Activated naive CD4-positive, alpha-beta T cell treated with anti-CD3 and anti-CD28 coated beads, Interleukin-2, amount 50 U/mL, for 72 hours (primary cell): ENCODE measurements at regions not wholly inside any gene's neighbourhood (a gene's known extent, or its start where the extent isn't known, plus 50 kb on each side); places are given as distances from the start of the nearest gene placed in this dataset.
A peak's percentile ranks its signal among the peaks of the same experiment; 100 is the strongest.
"Not testable (repeated sequence)": the region's sequence is repeated elsewhere in the genome, so short reads cannot be mapped to it uniquely, and the experiment has no call there.

Experiments
- ATAC-seq, 2 donors: fragments of 150-1000 bp; cut with Tn5 transposase; 2 replicates each; pipeline ENCODE4 v1.10.0; 2021; ENCODE audit warnings: mild to moderate bottlenecking in 2 of 2, moderate library complexity in 2 of 2
- DNase-seq, 2 donors: peaks; one replicate each; pipeline ENCODE4 v3.0.0; 2021 to 2022; ENCODE audit warnings: low spot score in 2 of 2
- H3K27ac Mint-ChIP-seq, 2 donors: one replicate each; pipeline ENCODE4 v1.8.0; 2022; ENCODE audit warnings: mild to moderate bottlenecking in 2 of 2, mixed read lengths in 2 of 2
- H3K36me3 Mint-ChIP-seq, 2 donors: one replicate each; pipeline ENCODE4 v1.8.0; 2022; ENCODE audit warnings: mixed read lengths in 2 of 2
- H3K9me3 Mint-ChIP-seq, 2 donors: one replicate each; pipeline ENCODE4 v1.8.0; 2022; ENCODE audit warnings: mixed read lengths in 2 of 2

DNA sequence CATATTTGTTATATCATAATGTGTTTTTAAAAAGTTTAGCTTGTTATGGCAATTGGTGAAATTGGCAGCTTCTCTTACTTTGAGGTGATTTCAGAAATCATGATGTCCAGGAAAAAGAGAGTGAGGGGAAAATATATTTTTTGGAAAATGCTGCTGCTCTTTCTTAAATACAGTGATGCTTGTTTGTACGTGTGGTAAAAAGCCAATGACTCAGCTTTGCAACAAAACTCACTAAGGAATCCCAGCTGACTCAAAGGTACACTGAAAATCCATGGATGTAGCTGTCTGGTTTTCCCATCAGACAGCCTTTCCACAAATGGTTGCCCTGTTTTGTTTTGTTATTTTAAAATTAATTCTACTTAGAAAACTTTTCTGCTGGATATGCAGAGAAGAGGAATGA lies 306.4 kb upstream of the PAPPA start:
- H3K9me3 Mint-ChIP-seq, result peaks cover 9% of the 10 kb centered on the region in 2 donors

GRCh38 chr9:115849679-115850412 lies 303.7 kb upstream of the PAPPA start:
- Mint-ChIP-seq H3K27ac (no peak overlapping the region), H3K36me3 (no peaks in the 10 kb centered on the region), H3K9me3 (peaks cover 9% of the 10 kb centered on the region in 2 donors)
- ATAC-seq, result no peak
- DNase-seq, result no peak

More for the DNA sequence above, 306.4 kb upstream of the PAPPA start:
- no peak for DNase-seq
- H3K36me3 Mint-ChIP-seq, result peaks cover 0 to 4% of the 10 kb centered on the region in 2 donors
- no peak overlapping the region for H3K27ac Mint-ChIP-seq
- ATAC-seq, result no peak

GRCh38 chr9:115850548-115851304 lies 302.9 kb upstream of the PAPPA start:
- H3K27ac Mint-ChIP-seq, result no peak overlapping the region
- H3K9me3 Mint-ChIP-seq, result peaks cover 9% of the 10 kb centered on the region in 2 donors

DNA sequence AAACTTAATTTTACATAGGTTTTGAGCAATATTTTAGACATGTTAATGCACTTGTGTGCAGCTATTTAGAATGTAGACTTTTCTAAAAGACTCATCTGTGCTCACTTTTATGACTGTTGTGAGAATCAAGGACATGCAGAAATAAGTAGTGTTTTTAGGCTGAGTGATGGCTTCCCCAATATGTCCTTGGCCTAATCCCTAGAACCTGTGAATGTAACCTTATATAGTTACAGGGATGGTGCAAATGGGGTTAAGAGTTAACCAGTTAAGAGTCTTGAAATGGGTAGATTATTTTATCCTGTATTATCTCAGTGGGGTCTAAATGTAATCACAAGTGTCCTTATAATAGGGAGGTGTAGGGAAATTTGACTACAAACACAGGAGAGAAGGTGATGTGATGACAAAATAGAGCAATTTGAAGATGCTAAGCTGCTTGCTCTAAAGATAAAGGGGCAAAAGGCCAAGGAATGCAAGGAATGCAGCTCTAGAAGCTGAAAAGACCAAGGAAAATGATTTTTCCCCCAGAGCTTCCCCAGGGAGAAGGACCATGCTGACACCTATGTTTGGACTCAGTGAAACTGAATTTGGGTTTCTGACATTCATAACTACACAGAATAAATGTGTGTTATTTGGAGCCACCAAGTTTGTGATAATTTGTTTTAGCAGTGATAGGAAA lies 298.0 kb upstream of the PAPPA start:
- DNase-seq (no peak), ATAC-seq (no peak)
- H3K27ac Mint-ChIP-seq, result no peak overlapping the region
- no peaks in the 10 kb centered on the region for H3K36me3 Mint-ChIP-seq
- H3K9me3 Mint-ChIP-seq, result peaks cover 0 to 4% of the 10 kb centered on the region in 2 donors

More at GRCh38 chr9:115850548-115851304, 302.9 kb upstream of the PAPPA start:
- ATAC-seq (no peak), DNase-seq (no peak)
- no peaks in the 10 kb centered on the region for H3K36me3 Mint-ChIP-seq

- not testable (repeated sequence) for H3K36me3 Mint-ChIP-seq, H3K9me3 Mint-ChIP-seq, DNase-seq, ATAC-seq, H3K27ac Mint-ChIP-seq
These were observed 295.2 kb upstream of the PAPPA start for GRCh38 chr9:115858421-115858820.

- ATAC-seq, result no peak
- Mint-ChIP-seq H3K9me3 (peaks cover 0 to 4% of the 10 kb centered on the region in 2 donors), H3K36me3 (no peaks in the 10 kb centered on the region), H3K27ac (no peak overlapping the region)
- no peak for DNase-seq
These were observed 291.6 kb upstream of the PAPPA start for GRCh38 chr9:115862021-115862420.

DNA sequence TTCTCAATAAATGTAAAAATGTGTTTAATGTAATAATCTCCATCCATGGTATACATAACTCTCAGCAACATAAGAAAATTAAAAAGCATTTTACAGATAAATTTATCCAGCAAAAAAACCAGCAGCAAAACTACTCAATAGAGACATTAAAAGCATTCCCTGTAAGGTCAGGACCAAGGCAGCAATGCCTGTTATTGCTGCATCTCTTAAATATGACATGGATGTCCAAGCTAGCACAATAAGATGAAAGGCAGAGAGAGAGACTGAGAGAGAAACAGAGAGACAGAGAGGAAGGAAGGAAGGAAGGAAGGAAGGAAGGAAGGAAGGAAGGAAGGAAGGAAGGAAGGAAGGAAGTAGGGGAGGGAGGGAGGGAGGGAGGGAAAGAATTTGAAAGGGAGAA lies 289.0 kb upstream of the PAPPA start:
- ATAC-seq (no peak), DNase-seq (no peak)
- Mint-ChIP-seq H3K36me3 (no peaks in the 10 kb centered on the region), H3K27ac (peak overlapping the region in 1 of 2 donors; percentile 86), H3K9me3 (peaks cover 0 to 4% of the 10 kb centered on the region in 2 donors)

DNA sequence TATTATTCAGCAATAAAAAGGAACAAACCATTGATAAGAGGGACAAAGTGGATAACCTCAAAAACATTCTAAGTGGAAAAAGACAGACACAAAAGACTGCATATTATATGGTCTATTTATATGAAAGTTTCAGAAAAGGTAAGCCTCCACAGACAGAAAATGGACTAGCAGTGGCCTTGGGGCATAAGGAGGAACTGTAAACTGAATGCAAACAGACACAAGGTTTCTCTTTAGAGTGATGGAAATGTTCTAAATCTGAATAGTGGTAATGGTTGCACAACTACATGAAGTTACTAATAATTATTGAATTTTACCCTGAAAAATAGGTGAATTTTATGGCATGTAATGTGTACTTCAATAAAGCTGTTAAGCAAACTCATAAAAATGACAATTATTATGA lies 286.3 kb upstream of the PAPPA start:
- DNase-seq, result no peak
- H3K9me3 Mint-ChIP-seq, result peaks cover 0 to 8% of the 10 kb centered on the region in 2 donors

DNA sequence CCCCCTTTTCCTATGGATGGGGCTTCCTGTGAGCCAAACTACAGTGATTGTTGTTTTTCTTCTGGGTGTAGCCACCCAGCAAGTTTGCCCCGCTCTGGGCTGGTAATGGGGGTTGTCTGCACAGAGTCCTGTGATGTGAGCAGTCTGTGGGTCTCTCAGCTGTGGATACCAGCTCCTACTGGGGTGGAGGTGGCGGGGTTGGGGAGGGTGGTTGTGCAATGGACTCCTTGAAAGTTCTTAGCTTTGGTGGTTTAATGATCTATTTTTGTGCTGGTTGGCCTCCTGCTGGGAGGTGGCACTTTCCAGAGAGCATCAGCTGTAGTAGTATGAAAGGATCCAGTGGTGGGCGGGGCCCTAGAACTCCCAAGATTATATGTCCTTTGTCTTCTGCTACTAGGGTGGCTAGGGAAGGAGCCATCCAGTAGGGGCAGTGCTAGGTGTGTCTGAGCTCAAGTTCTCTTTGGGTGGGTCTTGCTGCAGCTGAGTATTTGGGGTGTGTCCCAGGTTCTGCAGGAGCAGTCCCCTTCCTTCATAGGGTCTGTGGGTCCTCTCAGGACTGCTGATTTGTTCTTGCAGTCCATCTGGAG lies 275.6 kb upstream of the PAPPA start:
- no peaks in the 10 kb centered on the region for H3K36me3 Mint-ChIP-seq
- ATAC-seq (no peak), DNase-seq (no peak)
- H3K27ac Mint-ChIP-seq, result no peak overlapping the region
- H3K9me3 Mint-ChIP-seq, result peaks cover 13 to 15% of the 10 kb centered on the region in 2 donors

More for the DNA sequence above, 286.3 kb upstream of the PAPPA start:
- no peaks in the 10 kb centered on the region for H3K36me3 Mint-ChIP-seq
- ATAC-seq, result no peak
- H3K27ac Mint-ChIP-seq, result no peak overlapping the region

- peaks cover 13% of the 10 kb centered on the region in 2 donors for H3K9me3 Mint-ChIP-seq
- no peaks in the 10 kb centered on the region for H3K36me3 Mint-ChIP-seq
- ATAC-seq (no peak), DNase-seq (no peak)
- H3K27ac Mint-ChIP-seq, result no peak overlapping the region
These were observed 274.1 kb upstream of the PAPPA start for GRCh38 chr9:115879451-115879850.

GRCh38 chr9:115880221-115880885 lies 273.2 kb upstream of the PAPPA start:
- DNase-seq (no peak), ATAC-seq (no peak)
- peaks cover 12 to 13% of the 10 kb centered on the region in 2 donors for H3K9me3 Mint-ChIP-seq
- no peaks in the 10 kb centered on the region for H3K36me3 Mint-ChIP-seq
- no peak overlapping the region for H3K27ac Mint-ChIP-seq

- H3K9me3 Mint-ChIP-seq, result peaks cover 2 to 5% of the 10 kb centered on the region in 2 donors
- DNase-seq (no peak), ATAC-seq (no peak)
- no peak overlapping the region for H3K27ac Mint-ChIP-seq
- H3K36me3 Mint-ChIP-seq, result no peaks in the 10 kb centered on the region
These were observed 270.7 kb upstream of the PAPPA start for GRCh38 chr9:115882911-115883310.

DNA sequence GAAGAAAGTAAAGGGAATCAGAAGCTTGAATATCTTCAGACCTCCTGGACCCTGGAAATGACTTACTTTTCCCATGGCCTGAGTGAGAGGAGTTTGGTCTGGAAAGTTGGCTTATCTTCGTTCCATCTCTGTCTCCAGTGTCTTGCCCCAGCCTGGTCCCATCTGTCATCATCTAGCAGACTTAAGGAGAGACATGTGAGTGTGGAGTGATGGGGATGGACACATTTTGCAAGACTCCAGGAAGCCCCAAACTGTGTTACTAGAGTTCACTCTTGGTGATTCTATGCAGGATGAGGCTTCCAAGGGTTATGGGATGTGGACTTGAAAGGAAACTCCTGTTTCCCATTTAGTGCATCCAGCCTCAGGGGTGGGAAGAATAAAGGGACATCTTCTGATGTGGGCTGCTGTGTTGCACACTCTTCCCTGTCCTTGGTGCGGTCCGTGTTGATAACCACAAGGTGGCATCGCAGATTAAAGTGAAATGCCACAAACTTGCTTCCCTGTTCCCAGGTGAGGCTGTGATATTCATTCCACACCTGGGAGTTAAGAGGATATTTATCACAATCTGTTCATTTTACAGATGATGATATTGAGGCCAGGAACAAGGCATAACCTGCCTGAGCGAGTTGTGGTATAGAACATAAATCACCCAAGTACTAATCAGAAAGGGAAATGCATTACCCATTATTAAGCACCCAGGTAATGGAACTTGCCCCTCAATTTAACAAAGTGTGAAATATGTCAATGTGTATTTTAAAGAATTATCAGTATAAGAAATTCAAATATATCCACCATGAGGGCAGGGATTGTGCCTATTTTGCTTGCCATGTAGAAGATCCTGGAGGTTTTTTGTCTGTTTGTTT lies 269.9 kb upstream of the PAPPA start:
- H3K27ac Mint-ChIP-seq, result no peak overlapping the region
- peaks cover 1 to 2% of the 10 kb centered on the region in 2 donors for H3K9me3 Mint-ChIP-seq
- ATAC-seq, result no peak
- DNase-seq, result no peak
- no peaks in the 10 kb centered on the region for H3K36me3 Mint-ChIP-seq

DNA sequence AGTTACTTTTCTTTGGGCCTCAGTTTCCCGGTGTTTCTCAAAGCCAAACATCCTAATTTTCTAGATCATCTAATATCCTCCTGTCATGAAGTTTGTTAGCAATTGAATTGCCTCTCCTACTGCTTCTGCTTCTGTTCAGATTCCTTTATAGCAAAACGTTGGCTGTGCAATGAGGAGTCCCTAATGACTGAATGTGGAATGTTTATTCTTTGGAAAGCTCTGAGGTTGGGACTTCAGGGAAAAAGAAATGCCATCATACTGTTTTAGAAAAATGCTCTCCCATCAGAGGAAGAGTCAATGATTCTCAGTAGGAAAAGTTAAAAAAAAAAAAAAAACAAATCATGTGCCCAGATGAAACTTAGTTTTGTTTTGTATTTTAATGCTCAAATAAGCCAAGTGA lies 268.7 kb upstream of the PAPPA start:
- ATAC-seq (no peak), DNase-seq (no peak)
- peaks cover 4% of the 10 kb centered on the region in 2 donors for H3K9me3 Mint-ChIP-seq
- H3K27ac Mint-ChIP-seq, result no peak overlapping the region
- no peaks in the 10 kb centered on the region for H3K36me3 Mint-ChIP-seq

GRCh38 chr9:115888131-115888530 lies 265.5 kb upstream of the PAPPA start:
- Mint-ChIP-seq H3K36me3 (no peaks in the 10 kb centered on the region), H3K27ac (no peak overlapping the region), H3K9me3 (peaks cover 4% of the 10 kb centered on the region in 2 donors)
- DNase-seq (no peak), ATAC-seq (no peak)

DNA sequence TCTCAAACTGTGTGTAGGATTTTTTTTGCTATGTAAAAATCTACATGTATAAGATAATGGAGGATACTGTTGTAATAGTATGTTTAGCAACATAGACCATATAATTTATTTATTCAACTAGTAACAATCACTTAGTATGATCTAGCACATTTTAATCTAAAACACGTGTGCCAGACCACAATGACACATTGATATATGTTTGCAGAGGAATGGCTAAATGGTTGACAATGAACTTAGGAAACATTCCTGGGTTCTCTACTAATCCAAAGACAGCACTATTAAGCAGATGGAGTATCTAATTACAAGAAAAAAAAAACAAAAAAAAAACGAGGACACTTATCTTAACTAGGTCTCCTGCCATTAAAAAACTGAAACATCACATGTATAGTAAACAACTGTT lies 261.7 kb upstream of the PAPPA start:
- H3K27ac Mint-ChIP-seq, result no peak overlapping the region
- H3K36me3 Mint-ChIP-seq, result no peaks in the 10 kb centered on the region
- DNase-seq, result no peak
- no peak for ATAC-seq
- peaks cover 7% of the 10 kb centered on the region in 2 donors for H3K9me3 Mint-ChIP-seq
